Fibroblast of pulmonary artery (primary cell): ENCODE measurements at regions not wholly inside any gene's neighbourhood (a gene's known extent, or its start where the extent isn't known, plus 50 kb on each side); places are given as distances from the start of the nearest gene placed in this dataset.

Source experiments
- DNase-seq: peaks from one replicate; pipeline ENCODE4 v3.0.0-alpha.2; 2010; ENCODE audit warnings: low read depth
- H3K4me3 ChIP-seq: replicated peaks from 2 replicates; pipeline ENCODE4 v1.5.1; 2011; ENCODE audit warnings: low read depth, mild to moderate bottlenecking, control low read depth, low read length, moderate library complexity
- CTCF ChIP-seq: IDR thresholded peaks from 2 replicates; pipeline ENCODE4 v1.5.1; 2011; ENCODE audit warnings: mild to moderate bottlenecking, control low read depth, low read length, inconsistent platforms; ENCODE audit errors: missing control alignments

- TF ChIP-seq CTCF, result no peak
- DNase-seq, result no peak
- H3K4me3 ChIP-seq, result no peak overlapping the region
Measured at GRCh38 chr2:185144159-185144919, 546.0 kb downstream of the ZNF804A start.

- H3K4me3 ChIP-seq, result no peak overlapping the region
- TF ChIP-seq CTCF, result no peak
- DNase-seq, result no peak
Measured at GRCh38 chr2:185145316-185146121, 547.2 kb downstream of the ZNF804A start.

GRCh38 chr2:185147361-185147760 is 549.0 kb downstream of the ZNF804A start:
- no peak for DNase-seq
- TF ChIP-seq CTCF, result no peak
- no peak overlapping the region for H3K4me3 ChIP-seq

- H3K4me3 ChIP-seq, result no peak overlapping the region
- DNase-seq, result no peak
- no peak for TF ChIP-seq CTCF
Measured at GRCh38 chr2:185152186-185152585, 553.9 kb downstream of the ZNF804A start.

- H3K4me3 ChIP-seq, result no peak overlapping the region
- DNase-seq, result peak; percentile 2
- no peak for TF ChIP-seq CTCF
Measured at GRCh38 chr2:185161701-185162100, 563.4 kb downstream of the ZNF804A start.

GRCh38 chr2:185174353-185174752 is 564.3 kb upstream of the FSIP2 start:
- H3K4me3 ChIP-seq, result no peak overlapping the region
- TF ChIP-seq CTCF, result no peak
- no peak for DNase-seq
